ENCODE measurements at regions not wholly inside any gene's neighbourhood (a gene's known extent, or its start where the extent isn't known, plus 50 kb on each side); places are given as distances from the start of the nearest gene placed in this dataset.

DNA sequence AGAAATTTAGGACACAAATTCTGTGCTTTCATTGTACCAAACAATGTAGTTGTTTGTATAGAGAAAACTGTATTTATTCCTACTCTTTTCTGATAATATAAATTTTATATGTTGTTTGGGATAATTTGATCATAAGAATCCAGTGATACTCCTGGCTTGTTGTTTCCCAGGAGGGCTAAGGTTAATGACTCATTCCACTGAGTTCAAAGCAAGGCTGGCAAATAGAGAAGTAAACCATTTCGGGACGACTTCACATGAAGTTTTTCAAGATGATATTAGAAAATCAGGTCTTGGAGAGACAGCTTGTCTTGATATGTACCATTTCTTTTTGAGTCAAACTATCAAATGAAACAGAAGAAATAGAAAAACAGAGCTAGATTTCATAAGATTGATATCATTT lies 326.1 kb upstream of the CNR1 start:
- TF ChIP-seq, protein P1, sequence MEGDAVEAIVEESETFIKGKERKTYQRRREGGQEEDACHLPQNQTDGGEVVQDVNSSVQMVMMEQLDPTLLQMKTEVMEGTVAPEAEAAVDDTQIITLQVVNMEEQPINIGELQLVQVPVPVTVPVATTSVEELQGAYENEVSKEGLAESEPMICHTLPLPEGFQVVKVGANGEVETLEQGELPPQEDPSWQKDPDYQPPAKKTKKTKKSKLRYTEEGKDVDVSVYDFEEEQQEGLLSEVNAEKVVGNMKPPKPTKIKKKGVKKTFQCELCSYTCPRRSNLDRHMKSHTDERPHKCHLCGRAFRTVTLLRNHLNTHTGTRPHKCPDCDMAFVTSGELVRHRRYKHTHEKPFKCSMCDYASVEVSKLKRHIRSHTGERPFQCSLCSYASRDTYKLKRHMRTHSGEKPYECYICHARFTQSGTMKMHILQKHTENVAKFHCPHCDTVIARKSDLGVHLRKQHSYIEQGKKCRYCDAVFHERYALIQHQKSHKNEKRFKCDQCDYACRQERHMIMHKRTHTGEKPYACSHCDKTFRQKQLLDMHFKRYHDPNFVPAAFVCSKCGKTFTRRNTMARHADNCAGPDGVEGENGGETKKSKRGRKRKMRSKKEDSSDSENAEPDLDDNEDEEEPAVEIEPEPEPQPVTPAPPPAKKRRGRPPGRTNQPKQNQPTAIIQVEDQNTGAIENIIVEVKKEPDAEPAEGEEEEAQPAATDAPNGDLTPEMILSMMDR (IDR thresholded peaks at IDR 0.05): no peak
- Histone ChIP-seq H3K27ac (no peak overlapping the region), H3K4me3 (no peak overlapping the region)
- no peak for DNase-seq (ENCODE audit: low spot score)

GRCh38 chr6:88491266-88491880 lies 325.2 kb upstream of the CNR1 start:
- DNase-seq (ENCODE audit: low spot score): no peak
- Histone ChIP-seq H3K27ac (no peak overlapping the region), H3K4me3 (no peak overlapping the region)
- TF ChIP-seq, protein P1 (IDR thresholded peaks at IDR 0.05): no peak

- no peak for DNase-seq (ENCODE audit: low spot score)
- H3K27ac ChIP-seq: no peak overlapping the region
- TF ChIP-seq, protein P1 (IDR thresholded peaks at IDR 0.05): no peak
- no peak overlapping the region for H3K4me3 ChIP-seq
Observed at GRCh38 chr6:88490908-88491264, 324.7 kb upstream of the CNR1 start.

DNA sequence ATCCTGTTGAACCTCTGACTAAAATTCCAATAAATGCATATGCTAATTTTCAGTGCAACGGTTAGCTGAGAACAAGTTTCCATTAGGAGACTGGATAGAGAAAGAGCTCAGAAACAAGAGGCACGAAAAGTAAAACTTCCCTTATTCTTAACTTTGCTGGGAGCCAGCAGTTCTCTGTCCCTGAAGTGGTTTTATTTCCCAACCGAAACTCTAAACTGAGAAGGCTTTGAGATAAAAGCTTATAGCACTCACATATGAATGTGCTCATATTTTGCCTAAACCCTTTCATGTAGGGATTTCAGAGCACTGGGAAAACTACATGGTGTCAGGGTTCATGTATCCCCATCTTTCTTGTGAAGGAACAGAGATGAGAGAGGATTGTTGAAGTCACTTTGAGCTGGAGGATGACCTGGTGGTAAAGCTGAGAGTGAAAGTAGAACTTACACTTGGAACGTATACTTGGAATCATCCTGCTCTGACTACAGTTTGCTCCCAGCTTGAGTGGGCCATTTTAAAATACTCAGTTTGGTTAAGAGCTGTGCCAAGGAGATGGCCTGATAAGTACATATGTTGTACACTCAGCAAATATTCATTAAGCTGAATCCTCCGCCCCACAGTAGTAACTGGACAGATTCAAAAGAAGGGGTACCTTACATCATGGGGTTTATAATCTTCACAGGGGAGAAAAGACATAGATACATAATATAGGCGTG lies 324.2 kb upstream of the CNR1 start:
- H3K4me3 ChIP-seq: no peak overlapping the region
- DNase-seq (ENCODE audit: low spot score): no peak
- TF ChIP-seq, protein P1 (IDR thresholded peaks at IDR 0.05): no peak
- H3K27ac ChIP-seq: no peak overlapping the region

- no peak overlapping the region for H3K27ac ChIP-seq
- no peak overlapping the region for H3K4me3 ChIP-seq
- DNase-seq (ENCODE audit: low spot score): no peak
- TF ChIP-seq, protein P1 (IDR thresholded peaks at IDR 0.05): no peak
Observed at GRCh38 chr6:88483424-88483823, 317.3 kb upstream of the CNR1 start.

DNA sequence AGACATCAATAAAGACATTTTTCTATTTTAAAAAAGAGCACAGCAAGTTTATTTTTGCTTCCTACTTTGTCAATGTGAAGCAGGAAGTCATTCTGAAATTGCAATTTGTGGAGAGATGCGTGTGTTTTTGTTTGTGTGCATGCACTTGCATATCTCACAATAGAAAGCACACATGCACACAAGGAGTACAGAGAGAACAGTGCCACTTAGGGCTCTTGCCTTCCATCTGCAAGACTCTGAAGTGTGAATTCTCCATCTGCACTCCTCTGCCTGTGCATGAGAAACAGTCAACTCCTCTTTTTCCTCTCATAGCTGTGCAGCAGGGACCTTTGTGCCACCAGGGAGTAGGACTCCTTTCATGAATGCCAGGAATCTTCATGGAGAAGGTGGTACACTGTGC lies 316.3 kb upstream of the CNR1 start:
- no peak overlapping the region for H3K4me3 ChIP-seq
- TF ChIP-seq, protein P1 (IDR thresholded peaks at IDR 0.05): no peak
- no peak overlapping the region for H3K27ac ChIP-seq
- DNase-seq (ENCODE audit: low spot score): no peak

- no peak overlapping the region for H3K27ac ChIP-seq
- TF ChIP-seq, protein P1 (IDR thresholded peaks at IDR 0.05): no peak
- H3K4me3 ChIP-seq: no peak overlapping the region
- no peak for DNase-seq (ENCODE audit: low spot score)
Observed at GRCh38 chr6:88481519-88481918, 315.4 kb upstream of the CNR1 start.

Measured in coronary artery (tissue), 2 donors.